Neural progenitor cell (in vitro differentiated cells): ENCODE measurements at regions not wholly inside any gene's neighbourhood (a gene's known extent, or its start where the extent isn't known, plus 50 kb on each side); places are given as distances from the start of the nearest gene placed in this dataset.

Source experiments
- EZH2 ChIP-seq: fragments of 200-600 bp; sonication (generic); IDR thresholded peaks from 2 replicates; pipeline ENCODE4 v1.6.1; 2017; ENCODE audit warnings: antibody characterized with exemption, mild to moderate bottlenecking, moderate library complexity
- TF ChIP-seq, protein P1 (sequence below): fragments of 200-600 bp; sonication (generic); IDR thresholded peaks from 2 replicates; pipeline ENCODE4 v1.5.1; 2017; ENCODE audit warnings: antibody characterized with exemption, mild to moderate bottlenecking

DNA sequence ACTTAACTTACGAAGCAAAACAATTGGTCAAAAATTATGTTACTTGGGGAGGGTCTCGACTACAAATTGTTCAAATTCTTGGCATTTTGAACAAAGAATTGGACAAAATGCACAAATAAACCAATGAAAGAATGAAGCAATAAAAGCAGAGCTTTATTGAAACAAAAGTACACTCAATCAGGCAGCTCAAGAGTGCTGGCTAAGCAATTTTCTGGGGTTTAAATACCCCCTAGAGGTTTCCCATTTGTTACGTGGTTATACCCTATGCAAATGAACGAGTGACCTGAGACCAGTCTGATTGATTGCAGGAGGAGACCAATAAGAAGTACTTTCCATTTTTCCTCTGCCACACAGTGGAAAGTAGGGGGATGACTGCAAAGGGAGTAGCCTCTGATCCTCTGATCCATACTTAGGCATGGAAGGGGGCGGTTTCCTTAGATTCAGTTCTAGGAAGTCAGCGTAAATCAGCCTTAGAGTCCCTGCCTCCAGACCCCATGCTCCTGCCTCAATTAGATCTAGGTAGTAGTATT is 228.6 kb downstream of the EFNB2 start:
- TF ChIP-seq, protein P1, sequence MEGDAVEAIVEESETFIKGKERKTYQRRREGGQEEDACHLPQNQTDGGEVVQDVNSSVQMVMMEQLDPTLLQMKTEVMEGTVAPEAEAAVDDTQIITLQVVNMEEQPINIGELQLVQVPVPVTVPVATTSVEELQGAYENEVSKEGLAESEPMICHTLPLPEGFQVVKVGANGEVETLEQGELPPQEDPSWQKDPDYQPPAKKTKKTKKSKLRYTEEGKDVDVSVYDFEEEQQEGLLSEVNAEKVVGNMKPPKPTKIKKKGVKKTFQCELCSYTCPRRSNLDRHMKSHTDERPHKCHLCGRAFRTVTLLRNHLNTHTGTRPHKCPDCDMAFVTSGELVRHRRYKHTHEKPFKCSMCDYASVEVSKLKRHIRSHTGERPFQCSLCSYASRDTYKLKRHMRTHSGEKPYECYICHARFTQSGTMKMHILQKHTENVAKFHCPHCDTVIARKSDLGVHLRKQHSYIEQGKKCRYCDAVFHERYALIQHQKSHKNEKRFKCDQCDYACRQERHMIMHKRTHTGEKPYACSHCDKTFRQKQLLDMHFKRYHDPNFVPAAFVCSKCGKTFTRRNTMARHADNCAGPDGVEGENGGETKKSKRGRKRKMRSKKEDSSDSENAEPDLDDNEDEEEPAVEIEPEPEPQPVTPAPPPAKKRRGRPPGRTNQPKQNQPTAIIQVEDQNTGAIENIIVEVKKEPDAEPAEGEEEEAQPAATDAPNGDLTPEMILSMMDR = no peak
- TF ChIP-seq EZH2 = no peak
